ENCODE measurements at regions not wholly inside any gene's neighbourhood (a gene's known extent, or its start where the extent isn't known, plus 50 kb on each side); places are given as distances from the start of the nearest gene placed in this dataset.

- no peak for DNase-seq (ENCODE audit: extremely low spot score)
- no peaks in the 10 kb centered on the region for H3K9me3 ChIP-seq
- intact Hi-C loops (cut with DNase I), result no loop called here
- H3K4me1 ChIP-seq, result no peaks in the 10 kb centered on the region
- no peaks in the 10 kb centered on the region for H3K27me3 ChIP-seq
- H3K27ac ChIP-seq (replicated peaks in 1 of 4), result no peak overlapping the region
- H3K36me3 ChIP-seq, result no peaks in the 10 kb centered on the region
- 66% methylated on average over 4 of the region's 4 CpGs for WGBS
- TF ChIP-seq POLR2AphosphoS5 (IDR thresholded peaks at IDR 0.05), result no peak
- TF ChIP-seq POLR2A (IDR thresholded peaks at IDR 0.05; ENCODE audit: low read depth), result no peak
- TF ChIP-seq EP300 (IDR thresholded peaks at IDR 0.05), result no peak
- H3K4me3 ChIP-seq, result no peak overlapping the region
Measured at GRCh38 chr16:59249011-59249410, 514.9 kb upstream of the GOT2 start.

GRCh38 chr16:59242556-59242955, 508.4 kb upstream of the GOT2 start:
- no peak overlapping the region for H3K4me3 ChIP-seq
- H3K27ac ChIP-seq (replicated peaks in 1 of 4), result no peak overlapping the region
- intact Hi-C loops (cut with DNase I), result no loop called here
- 20% methylated on average over 4 of the region's 4 CpGs for WGBS
- H3K27me3 ChIP-seq, result no peaks in the 10 kb centered on the region
- no peaks in the 10 kb centered on the region for H3K36me3 ChIP-seq
- no peaks in the 10 kb centered on the region for H3K9me3 ChIP-seq
- peaks cover 0 to 8% (median 3%) of the 10 kb centered on the region in 4 donors for H3K4me1 ChIP-seq
- no peak for DNase-seq (ENCODE audit: extremely low spot score)
- TF ChIP-seq EP300 (IDR thresholded peaks at IDR 0.05) (no peak), POLR2AphosphoS5 (IDR thresholded peaks at IDR 0.05) (no peak), POLR2A (IDR thresholded peaks at IDR 0.05; ENCODE audit: low read depth) (no peak)
- TF ChIP-seq, protein P1, sequence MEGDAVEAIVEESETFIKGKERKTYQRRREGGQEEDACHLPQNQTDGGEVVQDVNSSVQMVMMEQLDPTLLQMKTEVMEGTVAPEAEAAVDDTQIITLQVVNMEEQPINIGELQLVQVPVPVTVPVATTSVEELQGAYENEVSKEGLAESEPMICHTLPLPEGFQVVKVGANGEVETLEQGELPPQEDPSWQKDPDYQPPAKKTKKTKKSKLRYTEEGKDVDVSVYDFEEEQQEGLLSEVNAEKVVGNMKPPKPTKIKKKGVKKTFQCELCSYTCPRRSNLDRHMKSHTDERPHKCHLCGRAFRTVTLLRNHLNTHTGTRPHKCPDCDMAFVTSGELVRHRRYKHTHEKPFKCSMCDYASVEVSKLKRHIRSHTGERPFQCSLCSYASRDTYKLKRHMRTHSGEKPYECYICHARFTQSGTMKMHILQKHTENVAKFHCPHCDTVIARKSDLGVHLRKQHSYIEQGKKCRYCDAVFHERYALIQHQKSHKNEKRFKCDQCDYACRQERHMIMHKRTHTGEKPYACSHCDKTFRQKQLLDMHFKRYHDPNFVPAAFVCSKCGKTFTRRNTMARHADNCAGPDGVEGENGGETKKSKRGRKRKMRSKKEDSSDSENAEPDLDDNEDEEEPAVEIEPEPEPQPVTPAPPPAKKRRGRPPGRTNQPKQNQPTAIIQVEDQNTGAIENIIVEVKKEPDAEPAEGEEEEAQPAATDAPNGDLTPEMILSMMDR (IDR thresholded peaks at IDR 0.05), result no peak

- no peak for DNase-seq (ENCODE audit: extremely low spot score)
- H3K27ac ChIP-seq (replicated peaks in 1 of 4), result no peak overlapping the region
- peaks cover 0 to 8% (median 3%) of the 10 kb centered on the region in 4 donors for H3K4me1 ChIP-seq
- no peaks in the 10 kb centered on the region for H3K36me3 ChIP-seq
- no peaks in the 10 kb centered on the region for H3K27me3 ChIP-seq
- intact Hi-C loops (cut with DNase I), result no loop called here
- H3K4me3 ChIP-seq, result no peak overlapping the region
- no peak for TF ChIP-seq POLR2AphosphoS5 (IDR thresholded peaks at IDR 0.05)
- TF ChIP-seq, protein P1 (IDR thresholded peaks at IDR 0.05), result no peak
- TF ChIP-seq POLR2A (IDR thresholded peaks at IDR 0.05; ENCODE audit: low read depth), result no peak
- no peak for TF ChIP-seq EP300 (IDR thresholded peaks at IDR 0.05)
- H3K9me3 ChIP-seq, result no peaks in the 10 kb centered on the region
- WGBS, result 78% methylated on average over 3 of the region's 3 CpGs
Measured at GRCh38 chr16:59238246-59238645, 504.1 kb upstream of the GOT2 start.

DNA sequence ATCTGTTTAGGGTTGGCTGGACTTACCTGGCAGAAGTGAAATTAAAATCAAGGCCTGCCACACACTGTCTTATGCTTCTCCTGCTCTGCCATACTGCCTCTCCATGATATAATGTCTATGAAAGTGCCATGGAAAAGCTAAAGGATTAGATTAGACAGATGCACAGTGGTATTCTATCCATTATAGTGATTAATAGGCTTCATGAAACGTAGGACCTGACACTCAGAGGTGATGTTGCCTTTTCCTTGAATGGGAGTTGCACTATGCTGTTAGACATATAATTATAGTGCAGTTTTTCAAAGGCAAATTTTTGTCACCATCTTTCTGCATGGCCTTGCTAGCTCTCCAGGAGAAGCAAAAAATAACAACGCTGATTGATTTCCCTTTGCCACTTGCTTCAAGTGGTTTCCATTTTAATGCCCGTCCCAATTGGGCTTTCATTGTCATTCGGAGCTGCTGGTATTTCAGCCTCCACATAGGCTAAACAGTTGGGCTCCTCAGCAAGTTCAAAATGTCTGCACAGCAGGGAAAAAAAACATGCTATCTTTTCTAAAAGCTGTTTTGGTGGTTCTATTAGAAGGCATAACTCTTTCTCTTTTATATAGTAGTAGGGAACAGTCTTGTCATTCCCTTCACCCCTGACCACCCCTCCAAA, 502.8 kb upstream of the GOT2 start:
- no peak for TF ChIP-seq EP300 (IDR thresholded peaks at IDR 0.05)
- TF ChIP-seq POLR2A (IDR thresholded peaks at IDR 0.05; ENCODE audit: low read depth), result no peak
- no peak for TF ChIP-seq POLR2AphosphoS5 (IDR thresholded peaks at IDR 0.05)
- TF ChIP-seq, protein P1 (IDR thresholded peaks at IDR 0.05), result no peak
- H3K36me3 ChIP-seq, result no peaks in the 10 kb centered on the region

GRCh38 chr16:59224401-59224800, 490.3 kb upstream of the GOT2 start:
- DNase-seq (ENCODE audit: extremely low spot score), result no peak
- Histone ChIP-seq H3K4me1 (no peaks in the 10 kb centered on the region), H3K36me3 (no peaks in the 10 kb centered on the region), H3K27ac (replicated peaks in 1 of 4) (no peak overlapping the region), H3K4me3 (no peak overlapping the region), H3K9me3 (no peaks in the 10 kb centered on the region), H3K27me3 (no peaks in the 10 kb centered on the region)
- intact Hi-C loops (cut with DNase I), result no loop called here
- no peak for TF ChIP-seq EP300 (IDR thresholded peaks at IDR 0.05)
- no peak for TF ChIP-seq POLR2A (IDR thresholded peaks at IDR 0.05; ENCODE audit: low read depth)
- TF ChIP-seq, protein P1 (IDR thresholded peaks at IDR 0.05), result no peak
- TF ChIP-seq POLR2AphosphoS5 (IDR thresholded peaks at IDR 0.05), result no peak
- WGBS, result 68% methylated on average over 2 of the region's 2 CpGs

More for the DNA sequence above, 502.8 kb upstream of the GOT2 start:
- H3K27ac ChIP-seq (replicated peaks in 1 of 4), result no peak overlapping the region
- intact Hi-C loops (cut with DNase I), result no loop called here
- no peak overlapping the region for H3K4me3 ChIP-seq
- no peak for DNase-seq (ENCODE audit: extremely low spot score)
- WGBS, result 63% methylated on average over 4 of the region's 4 CpGs
- no peaks in the 10 kb centered on the region for H3K27me3 ChIP-seq
- H3K4me1 ChIP-seq, result no peaks in the 10 kb centered on the region
- H3K9me3 ChIP-seq, result peaks cover 0 to under 1% (median 0%) of the 10 kb centered on the region in 4 donors
